Neural cell (in vitro differentiated cells): ENCODE measurements at regions not wholly inside any gene's neighbourhood (a gene's known extent, or its start where the extent isn't known, plus 50 kb on each side); places are given as distances from the start of the nearest gene placed in this dataset.

Experiments
- EP300 ChIP-seq: fragments of 450-650 bp; conservative IDR thresholded peaks from 2 replicates; pipeline ENCODE4 v1.6.1; 2014; ENCODE audit warnings: antibody characterized with exemption, mild to moderate bottlenecking, moderate library complexity; ENCODE audit not compliant: poor library complexity, severe bottlenecking
- POLR2AphosphoS5 ChIP-seq: IDR thresholded peaks from 2 replicates; pipeline ENCODE4 v1.6.1; 2012
- TF ChIP-seq, protein P1 (sequence below): fragments of 450-650 bp; IDR thresholded peaks from 2 replicates; pipeline ENCODE4 v1.5.1; 2014; ENCODE audit warnings: antibody characterized with exemption, mild to moderate bottlenecking, moderate library complexity; ENCODE audit not compliant: poor library complexity, severe bottlenecking

DNA sequence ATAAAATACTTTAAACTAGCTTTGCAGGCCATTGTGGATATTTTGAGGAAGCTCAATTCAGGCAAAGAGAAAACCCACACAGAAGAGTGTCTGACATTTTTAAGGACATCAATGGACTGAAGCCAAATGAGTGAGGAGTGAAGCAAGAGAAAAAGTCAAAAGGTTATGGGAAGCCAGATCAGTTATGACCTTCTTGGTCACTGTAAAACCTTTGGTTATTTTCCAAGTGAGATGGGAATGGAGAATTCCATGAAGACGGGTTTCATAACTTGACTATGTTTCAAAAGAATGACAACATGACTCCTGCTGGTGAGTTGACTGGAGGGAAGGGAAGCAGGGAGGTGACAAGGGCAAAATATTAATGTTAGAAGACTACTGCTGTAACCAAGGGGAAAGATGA is 585.2 kb downstream of the EFNA5 start:
- TF ChIP-seq, protein P1, sequence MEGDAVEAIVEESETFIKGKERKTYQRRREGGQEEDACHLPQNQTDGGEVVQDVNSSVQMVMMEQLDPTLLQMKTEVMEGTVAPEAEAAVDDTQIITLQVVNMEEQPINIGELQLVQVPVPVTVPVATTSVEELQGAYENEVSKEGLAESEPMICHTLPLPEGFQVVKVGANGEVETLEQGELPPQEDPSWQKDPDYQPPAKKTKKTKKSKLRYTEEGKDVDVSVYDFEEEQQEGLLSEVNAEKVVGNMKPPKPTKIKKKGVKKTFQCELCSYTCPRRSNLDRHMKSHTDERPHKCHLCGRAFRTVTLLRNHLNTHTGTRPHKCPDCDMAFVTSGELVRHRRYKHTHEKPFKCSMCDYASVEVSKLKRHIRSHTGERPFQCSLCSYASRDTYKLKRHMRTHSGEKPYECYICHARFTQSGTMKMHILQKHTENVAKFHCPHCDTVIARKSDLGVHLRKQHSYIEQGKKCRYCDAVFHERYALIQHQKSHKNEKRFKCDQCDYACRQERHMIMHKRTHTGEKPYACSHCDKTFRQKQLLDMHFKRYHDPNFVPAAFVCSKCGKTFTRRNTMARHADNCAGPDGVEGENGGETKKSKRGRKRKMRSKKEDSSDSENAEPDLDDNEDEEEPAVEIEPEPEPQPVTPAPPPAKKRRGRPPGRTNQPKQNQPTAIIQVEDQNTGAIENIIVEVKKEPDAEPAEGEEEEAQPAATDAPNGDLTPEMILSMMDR: no peak
- no peak for TF ChIP-seq POLR2AphosphoS5
- no peak for TF ChIP-seq EP300
